Parathyroid adenoma (tissue), 2 donors: ENCODE measurements at regions not wholly inside any gene's neighbourhood (a gene's known extent, or its start where the extent isn't known, plus 50 kb on each side); places are given as distances from the start of the nearest gene placed in this dataset.

Experiments
- H2AFZ ChIP-seq: fragments of 300-600 bp; sonication (generic); one replicate; pipeline ENCODE4 v1.7.0; 2017; ENCODE audit warnings: antibody characterized with exemption, mild to moderate bottlenecking
- H3K27ac ChIP-seq: fragments of 300-600 bp; sonication (generic); one replicate; pipeline ENCODE4 v1.7.0; 2017
- H3K27me3 ChIP-seq: fragments of 300-600 bp; sonication (generic); one replicate; pipeline ENCODE4 v1.7.0; 2017; ENCODE audit warnings: low read length; ENCODE audit not compliant: control insufficient read depth, insufficient read depth
- H3K36me3 ChIP-seq: fragments of 300-600 bp; sonication (generic); one replicate; pipeline ENCODE4 v1.7.0; 2017; ENCODE audit warnings: low read length; ENCODE audit not compliant: control insufficient read depth, insufficient read depth
- H3K4me1 ChIP-seq: fragments of 300-600 bp; sonication (generic); one replicate; pipeline ENCODE4 v1.7.0; 2017; ENCODE audit warnings: control low read depth
- H3K4me2 ChIP-seq: fragments of 300-600 bp; sonication (generic); one replicate; pipeline ENCODE4 v1.7.0; 2017; ENCODE audit warnings: low read length
- H3K4me3 ChIP-seq: fragments of 300-600 bp; sonication (generic); one replicate; pipeline ENCODE4 v1.7.0; 2017; ENCODE audit warnings: low read depth, low read length
- H3K79me2 ChIP-seq: fragments of 300-600 bp; sonication (generic); one replicate; pipeline ENCODE4 v1.7.0; 2017; ENCODE audit warnings: control low read depth
- H3K9ac ChIP-seq: fragments of 300-600 bp; sonication (generic); one replicate; pipeline ENCODE4 v1.7.0; 2017; ENCODE audit warnings: mild to moderate bottlenecking
- H3K9me3 ChIP-seq: fragments of 300-600 bp; sonication (generic); one replicate; pipeline ENCODE4 v1.7.0; 2017; ENCODE audit warnings: low read length; ENCODE audit not compliant: control insufficient read depth
- CTCF ChIP-seq: fragments of 300-600 bp; sonication (generic); IDR thresholded peaks from one replicate; pipeline ENCODE4 v1.7.0; 2017; ENCODE audit warnings: antibody characterized with exemption, mild to moderate bottlenecking
- donor health status: primary hyperparathyroidism.

- Histone ChIP-seq H3K9ac (no peak overlapping the region), H3K27ac (no peak overlapping the region), H2AFZ (no peak overlapping the region), H3K4me2 (no peak overlapping the region), H3K79me2 (no peaks in the 10 kb centered on the region), H3K27me3 (no peaks in the 10 kb centered on the region), H3K36me3 (no peaks in the 10 kb centered on the region), H3K4me1 (no peaks in the 10 kb centered on the region), H3K9me3 (no peaks in the 10 kb centered on the region), H3K4me3 (no peak overlapping the region)
- no peak for TF ChIP-seq CTCF
These were observed 77.1 kb upstream of the WASF3 start for GRCh38 chr13:26480246-26480855.

DNA sequence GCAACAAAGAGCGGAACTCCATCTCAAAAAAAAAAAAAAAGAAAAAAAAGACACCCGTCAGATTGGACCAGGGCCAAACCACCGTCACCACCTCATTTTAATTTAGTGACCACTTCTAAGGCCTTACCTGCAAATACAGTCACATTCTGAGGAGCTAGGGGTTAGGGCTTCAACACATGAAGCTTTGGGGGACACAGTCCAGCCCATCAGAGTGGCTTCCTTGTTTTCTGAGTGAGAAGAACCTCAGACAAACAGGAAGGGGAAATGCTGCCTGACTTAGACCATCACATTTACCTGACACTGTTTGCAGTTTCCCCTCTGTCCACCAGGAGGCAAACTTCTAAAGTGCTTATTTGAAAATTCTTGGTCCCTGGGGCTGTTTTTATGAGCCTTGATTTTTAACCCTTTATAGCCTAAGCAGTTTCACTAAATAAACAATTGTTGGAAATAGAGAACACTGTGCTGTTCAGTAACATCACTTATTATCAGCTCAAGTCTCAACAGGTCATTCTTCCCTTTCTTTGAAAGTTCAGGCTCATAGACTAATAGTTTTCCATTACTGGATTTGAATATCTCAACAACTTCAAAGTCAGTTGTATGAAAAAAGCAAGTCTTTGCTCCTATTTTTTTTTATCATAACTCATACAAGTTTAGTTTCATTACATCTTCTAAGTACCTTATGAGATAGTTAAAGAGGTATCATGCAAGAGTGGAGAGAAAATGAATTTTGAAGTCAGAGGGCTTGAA, 74.9 kb upstream of the WASF3 start:
- Histone ChIP-seq H3K36me3 (no peaks in the 10 kb centered on the region), H3K27ac (no peak overlapping the region), H3K79me2 (no peaks in the 10 kb centered on the region), H2AFZ (peak overlapping the region; percentile 66), H3K9me3 (no peaks in the 10 kb centered on the region), H3K4me3 (no peak overlapping the region), H3K4me1 (no peaks in the 10 kb centered on the region), H3K4me2 (peak overlapping the region; percentile 50), H3K9ac (no peak overlapping the region), H3K27me3 (no peaks in the 10 kb centered on the region)
- TF ChIP-seq CTCF, result peak; percentile 72

DNA sequence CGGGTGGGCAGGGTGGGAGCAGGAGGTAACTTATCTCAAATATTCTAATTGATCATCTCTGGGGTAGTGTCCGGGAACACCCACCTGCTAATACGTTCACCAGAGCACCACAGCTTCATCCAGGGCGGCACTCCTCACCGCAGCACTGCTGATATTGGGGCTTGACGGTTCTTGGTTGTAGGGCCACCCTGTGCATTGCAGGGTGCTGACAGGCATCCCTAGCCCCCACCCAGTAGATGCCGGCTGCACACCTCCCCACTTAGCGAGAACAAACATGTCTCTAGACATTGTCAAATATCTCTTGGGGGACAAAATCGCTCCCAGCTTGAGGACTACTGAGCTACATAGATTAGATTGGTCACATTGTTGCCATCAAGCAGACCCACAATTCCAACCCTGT, 73.9 kb upstream of the WASF3 start:
- H3K27ac ChIP-seq, result no peak overlapping the region
- H2AFZ ChIP-seq, result no peak overlapping the region
- no peaks in the 10 kb centered on the region for H3K79me2 ChIP-seq
- no peak for TF ChIP-seq CTCF
- no peaks in the 10 kb centered on the region for H3K27me3 ChIP-seq
- no peak overlapping the region for H3K4me2 ChIP-seq
- no peak overlapping the region for H3K9ac ChIP-seq
- H3K4me1 ChIP-seq, result no peaks in the 10 kb centered on the region
- H3K9me3 ChIP-seq, result no peaks in the 10 kb centered on the region
- H3K4me3 ChIP-seq, result no peak overlapping the region
- H3K36me3 ChIP-seq, result no peaks in the 10 kb centered on the region

- Histone ChIP-seq H3K79me2 (no peaks in the 10 kb centered on the region), H3K4me3 (no peak overlapping the region), H3K36me3 (no peaks in the 10 kb centered on the region), H3K9me3 (no peaks in the 10 kb centered on the region), H3K4me1 (no peaks in the 10 kb centered on the region), H3K27ac (no peak overlapping the region), H3K4me2 (no peak overlapping the region), H3K9ac (no peak overlapping the region), H3K27me3 (no peaks in the 10 kb centered on the region), H2AFZ (no peak overlapping the region)
- no peak for TF ChIP-seq CTCF
These were observed 73.3 kb upstream of the WASF3 start for GRCh38 chr13:26484196-26484595.

DNA sequence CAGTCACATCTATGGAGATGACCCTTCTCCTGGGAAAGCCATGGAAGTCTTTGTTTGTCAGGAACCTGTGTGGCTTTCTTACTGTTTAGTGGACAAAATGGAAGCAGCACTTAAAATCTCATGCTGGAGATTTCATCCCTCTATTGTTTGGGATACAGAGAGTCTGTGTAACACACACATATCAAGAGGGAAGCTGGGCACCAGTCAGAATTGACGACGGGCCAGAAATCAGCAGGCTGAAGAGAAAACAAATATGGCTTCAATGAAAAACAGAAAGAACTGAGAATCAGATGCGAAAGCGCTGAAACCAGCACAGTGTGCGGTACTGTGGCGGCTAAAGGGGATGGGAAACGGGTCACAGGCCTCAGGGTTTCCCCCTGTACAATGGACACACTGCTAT, 72.2 kb upstream of the WASF3 start:
- Histone ChIP-seq H3K4me1 (no peaks in the 10 kb centered on the region), H3K27ac (no peak overlapping the region), H3K79me2 (no peaks in the 10 kb centered on the region), H3K9me3 (no peaks in the 10 kb centered on the region), H3K36me3 (no peaks in the 10 kb centered on the region), H3K4me2 (no peak overlapping the region), H2AFZ (no peak overlapping the region), H3K4me3 (no peak overlapping the region), H3K27me3 (no peaks in the 10 kb centered on the region), H3K9ac (no peak overlapping the region)
- TF ChIP-seq CTCF, result no peak
